Muscle of leg (tissue), 3 donors: ENCODE measurements at regions not wholly inside any gene's neighbourhood (a gene's known extent, or its start where the extent isn't known, plus 50 kb on each side); places are given as distances from the start of the nearest gene placed in this dataset.
A peak's percentile ranks its signal among the peaks of the same experiment; 100 is the strongest.

Experiments
- DNase-seq: peaks from one replicate; pipeline ENCODE4 v3.0.0; 2013
- H3K27ac ChIP-seq: one replicate; pipeline ENCODE4 v1.5.1; 2013; ENCODE audit warnings: mild to moderate bottlenecking, low read length, control low read depth
- H3K27me3 ChIP-seq: one replicate; pipeline ENCODE4 v1.6.1; 2013; ENCODE audit warnings: low read length; ENCODE audit not compliant: control insufficient read depth, insufficient read depth
- H3K36me3 ChIP-seq: one replicate; pipeline ENCODE4 v1.6.1; 2013; ENCODE audit warnings: low read length; ENCODE audit not compliant: control insufficient read depth, insufficient read depth
- H3K4me1 ChIP-seq: one replicate; pipeline ENCODE4 v1.6.1; 2013; ENCODE audit warnings: low read length; ENCODE audit not compliant: control insufficient read depth, insufficient read depth
- H3K4me3 ChIP-seq: one replicate; pipeline ENCODE4 v1.5.1; 2013; ENCODE audit warnings: low read length, control low read depth
- H3K9me3 ChIP-seq: replicated peaks from 2 replicates; pipeline ENCODE4 v1.6.1; 2013; ENCODE audit warnings: low read depth, low read length; ENCODE audit not compliant: control insufficient read depth
- WGBS: methylation state at CpG from one replicate; pipeline ENCODE4 v1.1.5; 2013; ENCODE audit warnings: missing lambda C conversion rate; ENCODE audit not compliant: insufficient coverage; 5-methylcytosine and 5-hydroxymethylcytosine counted together

GRCh38 chr7:50857804-50858489, 75.3 kb upstream of the GRB10 start:
- H3K4me1 ChIP-seq = no peaks in the 10 kb centered on the region
- WGBS = 83% methylated on average over 5 of the region's 6 CpGs
- no peak overlapping the region for H3K4me3 ChIP-seq
- H3K27me3 ChIP-seq = no peaks in the 10 kb centered on the region
- H3K9me3 ChIP-seq = no peaks in the 10 kb centered on the region
- no peaks in the 10 kb centered on the region for H3K36me3 ChIP-seq
- no peak for DNase-seq
- H3K27ac ChIP-seq = no peak overlapping the region

GRCh38 chr7:50856806-50857205, 74.1 kb upstream of the GRB10 start:
- no peak for DNase-seq
- H3K4me3 ChIP-seq = no peak overlapping the region
- H3K9me3 ChIP-seq = no peaks in the 10 kb centered on the region
- no peaks in the 10 kb centered on the region for H3K4me1 ChIP-seq
- H3K27me3 ChIP-seq = no peaks in the 10 kb centered on the region
- 49% methylated on average over 2 of the region's 5 CpGs for WGBS
- no peak overlapping the region for H3K27ac ChIP-seq
- H3K36me3 ChIP-seq = no peaks in the 10 kb centered on the region

GRCh38 chr7:50856231-50856630, 73.5 kb upstream of the GRB10 start:
- WGBS = 97% methylated on average over 4 of the region's 4 CpGs
- Histone ChIP-seq H3K36me3 (no peaks in the 10 kb centered on the region), H3K27me3 (no peaks in the 10 kb centered on the region), H3K9me3 (no peaks in the 10 kb centered on the region), H3K4me1 (no peaks in the 10 kb centered on the region), H3K27ac (no peak overlapping the region), H3K4me3 (no peak overlapping the region)
- DNase-seq = no peak

GRCh38 chr7:50855526-50855925, 72.8 kb upstream of the GRB10 start:
- WGBS = 89% methylated on average over 3 of the region's 5 CpGs
- Histone ChIP-seq H3K4me1 (no peaks in the 10 kb centered on the region), H3K27me3 (no peaks in the 10 kb centered on the region), H3K36me3 (no peaks in the 10 kb centered on the region), H3K9me3 (no peaks in the 10 kb centered on the region), H3K27ac (no peak overlapping the region), H3K4me3 (no peak overlapping the region)
- no peak for DNase-seq

GRCh38 chr7:50854831-50855230, 72.1 kb upstream of the GRB10 start:
- 71% methylated on average over 3 of the region's 3 CpGs for WGBS
- no peaks in the 10 kb centered on the region for H3K9me3 ChIP-seq
- no peaks in the 10 kb centered on the region for H3K27me3 ChIP-seq
- H3K27ac ChIP-seq = no peak overlapping the region
- H3K4me3 ChIP-seq = no peak overlapping the region
- H3K36me3 ChIP-seq = no peaks in the 10 kb centered on the region
- DNase-seq = no peak
- H3K4me1 ChIP-seq = no peaks in the 10 kb centered on the region

- Histone ChIP-seq H3K27ac (no peak overlapping the region), H3K27me3 (no peaks in the 10 kb centered on the region), H3K4me1 (no peaks in the 10 kb centered on the region), H3K36me3 (no peaks in the 10 kb centered on the region), H3K4me3 (no peak overlapping the region), H3K9me3 (no peaks in the 10 kb centered on the region)
- whole genome bisulfite sequencing = 89% methylated on average over 6 of the region's 6 CpGs
- DNase-seq = no peak
Observed at GRCh38 chr7:50854247-50854646, 71.6 kb upstream of the GRB10 start.

- Histone ChIP-seq H3K36me3 (no peaks in the 10 kb centered on the region), H3K27ac (no peak overlapping the region), H3K9me3 (no peaks in the 10 kb centered on the region), H3K27me3 (no peaks in the 10 kb centered on the region), H3K4me1 (no peaks in the 10 kb centered on the region), H3K4me3 (no peak overlapping the region)
- no peak for DNase-seq
- 78% methylated on average over 4 of the region's 4 CpGs for WGBS
Observed at GRCh38 chr7:50853311-50853710, 70.6 kb upstream of the GRB10 start.

- no peaks in the 10 kb centered on the region for H3K36me3 ChIP-seq
- H3K4me1 ChIP-seq = no peaks in the 10 kb centered on the region
- H3K9me3 ChIP-seq = no peaks in the 10 kb centered on the region
- no peak overlapping the region for H3K27ac ChIP-seq
- H3K27me3 ChIP-seq = no peaks in the 10 kb centered on the region
- DNase-seq = no peak
- H3K4me3 ChIP-seq = no peak overlapping the region
Observed at GRCh38 chr7:50852901-50853300, 70.2 kb upstream of the GRB10 start.

GRCh38 chr7:50851891-50852290, 69.2 kb upstream of the GRB10 start:
- Histone ChIP-seq H3K36me3 (no peaks in the 10 kb centered on the region), H3K4me3 (no peak overlapping the region), H3K27ac (no peak overlapping the region), H3K9me3 (no peaks in the 10 kb centered on the region), H3K4me1 (no peaks in the 10 kb centered on the region), H3K27me3 (no peaks in the 10 kb centered on the region)
- no peak for DNase-seq
- 80% methylated on average over 5 of the region's 6 CpGs for WGBS

GRCh38 chr7:50851451-50851850, 68.8 kb upstream of the GRB10 start:
- Histone ChIP-seq H3K27ac (no peak overlapping the region), H3K36me3 (no peaks in the 10 kb centered on the region), H3K9me3 (no peaks in the 10 kb centered on the region), H3K4me1 (no peaks in the 10 kb centered on the region), H3K4me3 (no peak overlapping the region), H3K27me3 (no peaks in the 10 kb centered on the region)
- no CpG with 5 or more reads among the region's 7 CpGs for WGBS
- DNase-seq = peak; percentile 15

- H3K27me3 ChIP-seq = no peaks in the 10 kb centered on the region
- WGBS = 75% methylated on average over 1 of the region's 1 CpG
- DNase-seq = no peak
- H3K36me3 ChIP-seq = no peaks in the 10 kb centered on the region
- H3K4me3 ChIP-seq = no peak overlapping the region
- no peaks in the 10 kb centered on the region for H3K9me3 ChIP-seq
- no peak overlapping the region for H3K27ac ChIP-seq
- no peaks in the 10 kb centered on the region for H3K4me1 ChIP-seq
Observed at GRCh38 chr7:50849991-50850390, 67.3 kb upstream of the GRB10 start.
